Calu3 (cell line): ENCODE measurements at regions not wholly inside any gene's neighbourhood (a gene's known extent, or its start where the extent isn't known, plus 50 kb on each side); places are given as distances from the start of the nearest gene placed in this dataset.

Source experiments
- BruUV-seq: library from RNA; stranded (reverse); fragments of 400-500 nt; replicated peaks from 2 replicates; lab custom pipeline; 2021; lab: Mats Ljungman, UMichigan
- CTCF ChIA-PET: fragments of 300-600 bp; sonication (Branson Sonifier 250); formaldehyde crosslinking; loops from one replicate; lab custom pipeline; 2022; ENCODE audit warnings: antibody characterized with exemption; lab: Charles Lee
- DNase-seq: peaks from one replicate; pipeline ENCODE4 v3.0.0; 2022
- H3K27ac Mint-ChIP-seq: one replicate; pipeline ENCODE4 v1.8.0; 2022; ENCODE audit warnings: mixed read lengths; ENCODE audit not compliant: unreplicated experiment
- H3K27me3 Mint-ChIP-seq: one replicate; pipeline ENCODE4 v1.8.0; 2022; ENCODE audit warnings: mixed read lengths; ENCODE audit not compliant: unreplicated experiment
- H3K36me3 Mint-ChIP-seq: one replicate; pipeline ENCODE4 v1.8.0; 2022; ENCODE audit warnings: mild to moderate bottlenecking, moderate library complexity, mixed read lengths; ENCODE audit not compliant: insufficient read depth, unreplicated experiment
- H3K4me1 Mint-ChIP-seq: one replicate; pipeline ENCODE4 v1.8.0; 2022; ENCODE audit warnings: mild to moderate bottlenecking, low read depth, mixed read lengths; ENCODE audit not compliant: unreplicated experiment
- H3K4me3 Mint-ChIP-seq: one replicate; pipeline ENCODE4 v1.8.0; 2022; ENCODE audit warnings: mild to moderate bottlenecking, low read depth, moderate library complexity, mixed read lengths; ENCODE audit not compliant: unreplicated experiment
- H3K9me3 Mint-ChIP-seq: one replicate; pipeline ENCODE4 v1.8.0; 2022; ENCODE audit warnings: low read depth, mixed read lengths; ENCODE audit not compliant: unreplicated experiment
- intact Hi-C: fragments of 100-400 bp; cut with micrococcal nuclease; formaldehyde crosslinking; loops from one replicate; pipeline ENCODE4 v1.10.0; 2022; ENCODE audit not compliant: unreplicated experiment
- TF ChIP-seq, protein P1 (sequence below): fragments of 200-600 bp; IDR thresholded peaks from one replicate; pipeline ENCODE4 v1.8.0; 2022; ENCODE audit warnings: antibody characterized with exemption; ENCODE audit not compliant: unreplicated experiment

DNA sequence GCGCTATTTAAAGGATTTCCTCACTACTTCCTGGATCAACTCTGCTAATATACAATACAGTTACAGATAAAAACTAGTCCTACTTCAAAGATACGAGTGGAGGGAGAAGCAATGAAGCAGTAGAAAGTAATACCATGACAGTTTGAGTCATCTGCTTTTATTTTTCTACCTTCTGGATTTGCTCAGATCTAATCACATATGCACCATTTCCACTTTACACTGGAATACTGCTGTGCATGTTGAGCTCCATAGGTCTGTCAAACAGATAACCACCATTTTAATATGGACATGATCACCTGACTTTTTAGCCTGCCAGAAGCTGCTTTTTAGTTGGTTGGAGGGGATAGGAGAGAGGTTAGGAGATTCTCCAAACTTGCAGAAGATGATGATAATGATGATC, 92.5 kb downstream of the MMUT start:
- DNase-seq: no peak
- H3K4me3 Mint-ChIP-seq: no peak overlapping the region
- no peak overlapping the region for H3K27ac Mint-ChIP-seq
- H3K9me3 Mint-ChIP-seq: peaks cover 5% of the 10 kb centered on the region
- BruUV-seq: no TSS peak
- CTCF ChIA-PET: no interaction called here
- intact Hi-C loops: no loop called here
- TF ChIP-seq, protein P1, sequence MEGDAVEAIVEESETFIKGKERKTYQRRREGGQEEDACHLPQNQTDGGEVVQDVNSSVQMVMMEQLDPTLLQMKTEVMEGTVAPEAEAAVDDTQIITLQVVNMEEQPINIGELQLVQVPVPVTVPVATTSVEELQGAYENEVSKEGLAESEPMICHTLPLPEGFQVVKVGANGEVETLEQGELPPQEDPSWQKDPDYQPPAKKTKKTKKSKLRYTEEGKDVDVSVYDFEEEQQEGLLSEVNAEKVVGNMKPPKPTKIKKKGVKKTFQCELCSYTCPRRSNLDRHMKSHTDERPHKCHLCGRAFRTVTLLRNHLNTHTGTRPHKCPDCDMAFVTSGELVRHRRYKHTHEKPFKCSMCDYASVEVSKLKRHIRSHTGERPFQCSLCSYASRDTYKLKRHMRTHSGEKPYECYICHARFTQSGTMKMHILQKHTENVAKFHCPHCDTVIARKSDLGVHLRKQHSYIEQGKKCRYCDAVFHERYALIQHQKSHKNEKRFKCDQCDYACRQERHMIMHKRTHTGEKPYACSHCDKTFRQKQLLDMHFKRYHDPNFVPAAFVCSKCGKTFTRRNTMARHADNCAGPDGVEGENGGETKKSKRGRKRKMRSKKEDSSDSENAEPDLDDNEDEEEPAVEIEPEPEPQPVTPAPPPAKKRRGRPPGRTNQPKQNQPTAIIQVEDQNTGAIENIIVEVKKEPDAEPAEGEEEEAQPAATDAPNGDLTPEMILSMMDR: no peak
- no peaks in the 10 kb centered on the region for H3K27me3 Mint-ChIP-seq
- H3K4me1 Mint-ChIP-seq: no peaks in the 10 kb centered on the region
- H3K36me3 Mint-ChIP-seq: no peaks in the 10 kb centered on the region

DNA sequence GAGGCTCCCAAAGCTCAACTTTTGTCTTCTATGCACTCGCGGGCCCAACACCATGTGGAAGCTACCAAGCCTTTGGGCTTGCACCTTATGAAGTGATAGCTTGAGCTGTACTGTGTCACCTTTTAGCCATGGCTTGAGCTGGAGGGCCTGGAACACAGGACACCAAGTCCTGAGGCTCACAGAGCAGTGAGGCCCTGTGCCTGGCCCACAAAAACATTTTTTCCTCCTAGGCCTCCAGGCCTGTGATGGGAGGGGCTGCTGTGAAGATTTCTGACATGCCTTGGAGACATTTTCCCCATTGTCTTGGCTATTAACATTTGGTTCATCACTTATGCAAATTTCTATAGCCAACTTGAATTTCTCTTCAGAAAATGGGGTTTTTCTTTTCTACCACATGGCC, 96.5 kb downstream of the MMUT start:
- Mint-ChIP-seq H3K36me3 (no peaks in the 10 kb centered on the region), H3K27me3 (no peaks in the 10 kb centered on the region), H3K27ac (no peak overlapping the region), H3K4me1 (no peaks in the 10 kb centered on the region), H3K9me3 (peaks cover 8% of the 10 kb centered on the region), H3K4me3 (no peak overlapping the region)
- CTCF ChIA-PET: no interaction called here
- TF ChIP-seq, protein P1: no peak
- BruUV-seq: no TSS peak
- intact Hi-C loops: no loop called here
- no peak for DNase-seq

DNA sequence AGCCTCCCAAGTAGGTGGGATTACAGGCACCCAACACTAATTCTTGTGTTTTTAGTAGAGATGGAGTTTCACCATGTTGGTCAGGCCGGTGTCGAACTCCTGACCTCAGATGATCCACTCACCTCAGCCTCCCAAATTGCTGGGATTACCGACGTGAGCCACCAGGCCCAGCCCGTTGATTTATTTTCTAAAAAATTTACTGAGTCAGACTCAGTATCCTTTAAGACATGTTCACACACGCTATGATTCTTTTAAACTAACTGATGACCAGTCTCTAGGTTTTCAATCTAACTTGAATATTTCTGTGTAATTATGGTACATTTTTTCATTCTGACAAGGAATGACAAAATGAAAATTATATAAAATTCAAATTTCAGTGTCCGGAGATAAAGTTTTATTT, 114.5 kb downstream of the MMUT start:
- Mint-ChIP-seq H3K4me1 (no peaks in the 10 kb centered on the region), H3K4me3 (no peak overlapping the region), H3K27ac (no peak overlapping the region), H3K9me3 (no peaks in the 10 kb centered on the region), H3K36me3 (no peaks in the 10 kb centered on the region), H3K27me3 (no peaks in the 10 kb centered on the region)
- intact Hi-C loops: no loop called here
- CTCF ChIA-PET: no interaction called here
- DNase-seq: no peak
- BruUV-seq: no TSS peak
- TF ChIP-seq, protein P1: no peak

DNA sequence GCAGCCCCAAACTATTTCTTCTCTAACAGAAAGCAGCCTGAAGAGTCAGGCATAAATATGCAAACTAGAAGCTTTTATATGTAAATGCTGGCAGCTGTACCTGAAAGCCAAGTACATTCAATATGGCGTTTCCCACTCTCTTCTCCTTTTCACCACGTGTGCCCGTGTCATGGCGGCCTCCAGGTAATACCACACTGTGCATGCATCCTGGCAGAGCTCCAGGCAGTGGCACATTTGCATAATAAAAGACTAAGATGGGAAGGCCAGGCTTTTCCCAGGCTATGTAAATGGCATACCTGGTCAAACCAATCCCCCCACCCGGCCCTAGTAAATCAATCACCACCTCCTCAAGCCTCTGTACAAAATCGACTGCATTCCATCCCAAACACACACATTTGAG, 120.6 kb downstream of the MMUT start:
- no peak for DNase-seq
- Mint-ChIP-seq H3K27me3 (no peaks in the 10 kb centered on the region), H3K4me1 (no peaks in the 10 kb centered on the region), H3K9me3 (no peaks in the 10 kb centered on the region), H3K4me3 (no peak overlapping the region), H3K36me3 (no peaks in the 10 kb centered on the region), H3K27ac (no peak overlapping the region)
- no TSS peak for BruUV-seq
- intact Hi-C loops: no loop called here
- TF ChIP-seq, protein P1: no peak
- CTCF ChIA-PET: no interaction called here
